Calu3 (cell line): ENCODE measurements at regions not wholly inside any gene's neighbourhood (a gene's known extent, or its start where the extent isn't known, plus 50 kb on each side); places are given as distances from the start of the nearest gene placed in this dataset.

Source experiments
- BruUV-seq: library from RNA; stranded (reverse); fragments of 400-500 nt; replicated peaks from 2 replicates; lab custom pipeline; 2021; lab: Mats Ljungman, UMichigan
- CTCF ChIA-PET: fragments of 300-600 bp; sonication (Branson Sonifier 250); formaldehyde crosslinking; loops from one replicate; lab custom pipeline; 2022; ENCODE audit warnings: antibody characterized with exemption; lab: Charles Lee
- DNase-seq: peaks from one replicate; pipeline ENCODE4 v3.0.0; 2022
- H3K27ac Mint-ChIP-seq: one replicate; pipeline ENCODE4 v1.8.0; 2022; ENCODE audit warnings: mixed read lengths; ENCODE audit not compliant: unreplicated experiment
- H3K27me3 Mint-ChIP-seq: one replicate; pipeline ENCODE4 v1.8.0; 2022; ENCODE audit warnings: mixed read lengths; ENCODE audit not compliant: unreplicated experiment
- H3K36me3 Mint-ChIP-seq: one replicate; pipeline ENCODE4 v1.8.0; 2022; ENCODE audit warnings: mild to moderate bottlenecking, moderate library complexity, mixed read lengths; ENCODE audit not compliant: insufficient read depth, unreplicated experiment
- H3K4me1 Mint-ChIP-seq: one replicate; pipeline ENCODE4 v1.8.0; 2022; ENCODE audit warnings: mild to moderate bottlenecking, low read depth, mixed read lengths; ENCODE audit not compliant: unreplicated experiment
- H3K4me3 Mint-ChIP-seq: one replicate; pipeline ENCODE4 v1.8.0; 2022; ENCODE audit warnings: mild to moderate bottlenecking, low read depth, moderate library complexity, mixed read lengths; ENCODE audit not compliant: unreplicated experiment
- H3K9me3 Mint-ChIP-seq: one replicate; pipeline ENCODE4 v1.8.0; 2022; ENCODE audit warnings: low read depth, mixed read lengths; ENCODE audit not compliant: unreplicated experiment
- CTCF ChIP-seq: fragments of 200-600 bp; IDR thresholded peaks from one replicate; pipeline ENCODE4 v1.8.0; 2022; ENCODE audit warnings: antibody characterized with exemption; ENCODE audit not compliant: unreplicated experiment
- intact Hi-C: fragments of 100-400 bp; cut with micrococcal nuclease; formaldehyde crosslinking; loops from one replicate; pipeline ENCODE4 v1.10.0; 2022; ENCODE audit not compliant: unreplicated experiment

- no TSS peak for BruUV-seq
- Mint-ChIP-seq H3K9me3 (peaks cover 4% of the 10 kb centered on the region), H3K27ac (no peak overlapping the region), H3K27me3 (no peaks in the 10 kb centered on the region), H3K4me1 (no peaks in the 10 kb centered on the region), H3K4me3 (no peak overlapping the region), H3K36me3 (no peaks in the 10 kb centered on the region)
- intact Hi-C loops = no loop called here
- CTCF ChIA-PET = no interaction called here
- no peak for TF ChIP-seq CTCF
- DNase-seq = no peak
These were observed 186.1 kb upstream of the NRXN1 start for GRCh38 chr2:51218047-51218446.

- Mint-ChIP-seq H3K27me3 (no peaks in the 10 kb centered on the region), H3K4me1 (no peaks in the 10 kb centered on the region), H3K9me3 (peaks cover 5% of the 10 kb centered on the region), H3K4me3 (no peak overlapping the region), H3K36me3 (no peaks in the 10 kb centered on the region), H3K27ac (no peak overlapping the region)
- CTCF ChIA-PET = no interaction called here
- no TSS peak for BruUV-seq
- DNase-seq = no peak
- TF ChIP-seq CTCF = no peak
- intact Hi-C loops = no loop called here
These were observed 181.9 kb upstream of the NRXN1 start for GRCh38 chr2:51213826-51214225.

GRCh38 chr2:51212374-51212773 is 180.4 kb upstream of the NRXN1 start:
- no peak for DNase-seq
- intact Hi-C loops = no loop called here
- H3K27ac Mint-ChIP-seq = no peak overlapping the region
- CTCF ChIA-PET = interaction anchor here (0.6 kb wide), 1 partner anchor 256 kb away, joined by 6 read pairs; no protein-coding TSS in a partner anchor
- H3K9me3 Mint-ChIP-seq = peaks cover 5% of the 10 kb centered on the region
- no peaks in the 10 kb centered on the region for H3K27me3 Mint-ChIP-seq
- no peaks in the 10 kb centered on the region for H3K4me1 Mint-ChIP-seq
- no peak overlapping the region for H3K4me3 Mint-ChIP-seq
- TF ChIP-seq CTCF = no peak
- no TSS peak for BruUV-seq
- H3K36me3 Mint-ChIP-seq = no peaks in the 10 kb centered on the region

- Mint-ChIP-seq H3K36me3 (no peaks in the 10 kb centered on the region), H3K4me1 (no peaks in the 10 kb centered on the region), H3K9me3 (peaks cover 5% of the 10 kb centered on the region), H3K27ac (no peak overlapping the region), H3K27me3 (no peaks in the 10 kb centered on the region), H3K4me3 (no peak overlapping the region)
- intact Hi-C loops = no loop called here
- BruUV-seq = no TSS peak
- TF ChIP-seq CTCF = no peak
- CTCF ChIA-PET = no interaction called here
- DNase-seq = no peak
These were observed 176.6 kb upstream of the NRXN1 start for GRCh38 chr2:51208521-51208920.

GRCh38 chr2:51201295-51201694 is 169.4 kb upstream of the NRXN1 start:
- Mint-ChIP-seq H3K27ac (no peak overlapping the region), H3K9me3 (peaks cover 5% of the 10 kb centered on the region), H3K36me3 (no peaks in the 10 kb centered on the region), H3K4me1 (no peaks in the 10 kb centered on the region), H3K4me3 (no peak overlapping the region), H3K27me3 (no peaks in the 10 kb centered on the region)
- no peak for TF ChIP-seq CTCF
- CTCF ChIA-PET = no interaction called here
- no peak for DNase-seq
- intact Hi-C loops = no loop called here
- no TSS peak for BruUV-seq
